HG03139 (cell line): ENCODE measurements at regions not wholly inside any gene's neighbourhood (a gene's known extent, or its start where the extent isn't known, plus 50 kb on each side); places are given as distances from the start of the nearest gene placed in this dataset.

Experiments
- ATAC-seq: cut with Tn5 transposase; IDR thresholded peaks from one replicate; pipeline ENCODE4 v1.9.1; 2021; ENCODE audit not compliant: unreplicated experiment

DNA sequence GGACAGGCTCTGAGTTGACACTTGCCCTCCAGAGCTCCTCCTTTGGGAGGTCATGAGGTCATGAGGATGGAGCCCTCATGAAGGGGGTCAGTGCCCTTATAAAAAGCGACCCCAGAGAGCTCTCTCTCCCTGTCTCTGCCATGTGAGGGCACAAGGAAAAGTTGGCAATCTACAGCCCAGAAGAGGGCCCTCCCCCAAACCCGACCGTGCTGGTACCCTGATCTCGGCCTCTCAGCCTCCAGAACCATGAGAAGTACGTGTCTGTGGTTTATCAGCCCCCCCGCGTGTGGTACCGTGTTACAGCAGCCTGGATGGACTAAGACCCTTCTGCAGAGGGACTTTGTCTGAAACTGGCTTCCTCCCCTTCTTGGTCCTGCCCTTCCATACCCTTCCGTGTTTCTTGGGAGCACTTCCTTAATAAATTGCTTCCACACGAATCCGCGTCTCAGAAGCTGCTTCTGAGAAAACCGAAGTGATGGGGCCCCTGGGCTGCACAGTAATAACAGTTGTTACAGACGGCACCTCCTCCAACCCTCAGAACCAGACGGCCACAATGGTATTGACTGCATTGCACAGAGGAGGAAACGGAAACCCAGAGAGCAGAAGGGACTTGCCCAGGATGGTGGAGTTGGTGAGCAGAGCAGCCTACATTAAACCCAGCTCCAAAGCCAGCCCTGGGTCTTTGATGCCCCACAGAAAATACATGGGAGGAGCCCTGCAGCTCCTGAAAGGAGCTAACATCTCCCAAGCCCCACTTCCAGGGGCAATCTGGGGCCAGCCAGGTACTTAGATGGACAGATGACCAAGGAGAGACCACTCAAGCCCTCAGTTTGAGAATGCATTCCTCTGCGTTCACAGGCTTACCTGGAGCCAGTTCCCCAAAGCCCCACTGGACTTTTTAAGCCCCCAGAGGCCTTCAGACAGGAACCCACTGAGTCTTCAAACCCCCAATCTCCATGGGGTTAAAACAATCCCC lies 242.7 kb downstream of the BCOR start:
- peak; percentile 81 for ATAC-seq

DNA sequence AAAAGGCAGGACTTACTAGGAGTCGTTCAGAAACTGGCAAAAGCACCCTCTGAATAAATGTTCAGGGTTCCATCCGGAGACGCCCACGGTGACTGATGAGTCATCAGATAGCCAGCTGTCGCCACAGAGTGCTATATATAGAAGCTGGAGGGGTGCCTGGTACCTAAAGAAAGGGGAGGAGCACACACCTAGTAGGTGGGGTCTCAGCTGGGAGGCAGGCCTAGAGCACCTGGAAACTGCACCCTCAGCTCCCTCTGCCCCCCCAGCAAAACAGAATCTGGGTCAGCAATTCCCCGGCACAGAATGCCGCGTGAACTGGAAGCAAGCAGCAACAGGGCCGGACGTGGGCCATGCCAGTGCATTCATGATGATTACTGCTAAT lies 242.0 kb downstream of the BCOR start:
- ATAC-seq, result peak; percentile 31

DNA sequence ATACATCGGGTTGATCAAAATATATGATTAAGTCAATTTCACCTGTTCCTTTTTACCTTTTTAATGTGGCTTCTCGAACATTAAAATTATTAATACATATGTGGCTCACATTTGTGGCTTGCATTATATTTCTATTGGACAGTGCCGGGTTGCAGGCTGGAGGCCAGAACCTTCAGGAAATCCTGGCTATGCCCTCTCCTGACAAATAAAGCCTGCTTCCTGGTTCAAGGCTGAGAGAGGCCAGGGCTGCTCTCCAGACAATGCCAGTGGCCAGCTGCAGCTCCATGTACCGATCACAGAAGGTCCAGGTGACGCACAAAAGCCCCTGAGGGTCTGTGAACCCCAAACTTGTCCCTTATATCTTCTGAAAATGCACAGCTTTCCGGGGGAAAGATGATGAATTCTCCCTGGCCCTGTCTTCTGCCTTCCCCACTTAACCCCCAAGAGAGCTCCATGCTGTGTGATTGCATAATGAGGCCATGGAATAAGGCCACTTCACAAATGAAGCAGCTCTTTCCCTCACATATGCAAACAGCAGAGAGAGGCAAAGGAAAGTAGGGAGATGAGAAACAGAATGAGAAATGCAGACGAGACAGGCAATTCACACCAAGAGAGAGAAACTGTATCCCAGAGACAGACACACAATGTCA lies 241.2 kb downstream of the BCOR start:
- ATAC-seq, result no peak

DNA sequence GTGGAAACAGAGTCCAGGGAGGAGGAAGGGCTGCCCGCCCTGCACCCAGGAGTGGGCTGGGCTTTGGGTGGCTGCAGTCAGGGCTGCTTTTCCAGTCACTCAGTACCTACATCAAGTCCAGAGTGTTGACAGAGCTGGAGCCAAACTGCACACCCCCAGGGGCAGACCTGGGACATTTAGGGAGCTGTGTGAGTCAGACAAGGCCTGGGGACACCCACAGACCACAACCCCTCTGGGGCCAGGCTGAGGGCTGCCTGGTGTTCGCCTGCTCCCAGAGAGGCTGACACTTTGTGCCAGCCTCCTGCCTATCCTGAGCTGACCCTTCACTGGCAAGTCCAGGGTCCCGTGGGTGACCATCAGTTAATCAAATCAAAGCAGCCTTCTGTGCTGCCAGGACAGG lies 240.0 kb downstream of the BCOR start:
- ATAC-seq, result no peak

DNA sequence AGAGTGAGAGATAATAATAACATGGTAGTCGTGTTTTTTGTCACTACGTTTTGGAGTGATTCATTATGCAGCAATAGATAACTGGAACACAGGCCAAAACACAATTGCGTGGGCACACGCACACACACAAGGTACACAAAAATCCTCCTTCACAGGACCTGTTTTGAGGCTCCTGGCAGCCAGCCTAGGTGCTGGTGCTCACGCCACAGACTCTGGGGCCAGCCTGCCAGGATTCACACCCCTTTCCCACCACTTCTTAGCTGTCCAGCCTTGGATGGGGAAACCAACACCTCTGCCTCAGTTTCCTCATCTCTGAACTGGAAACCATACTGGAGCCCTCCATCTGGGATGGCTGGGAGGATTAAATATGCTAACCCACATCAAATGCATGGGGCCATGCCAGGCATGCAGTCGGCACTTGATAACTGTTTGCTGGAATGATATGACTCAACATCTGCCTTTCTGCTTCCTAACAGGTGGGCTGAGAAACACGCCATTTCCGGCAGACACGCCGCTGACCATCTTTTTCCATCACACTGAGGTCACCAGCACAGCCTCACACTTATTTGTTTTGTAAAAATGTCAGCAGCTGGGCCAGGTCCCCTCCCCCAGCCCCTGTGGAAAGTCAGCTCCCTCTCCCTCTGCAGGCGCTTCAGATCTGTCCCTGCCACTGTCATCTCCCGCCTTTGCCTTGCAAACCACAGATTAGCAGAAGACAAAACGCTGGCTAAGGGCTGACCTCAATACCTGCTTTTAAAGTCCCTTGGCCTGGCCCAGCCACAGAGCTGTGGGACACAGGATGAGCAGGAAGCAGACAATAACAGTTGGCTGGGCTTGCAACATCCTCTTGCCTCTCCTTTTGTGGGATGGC lies 237.5 kb downstream of the BCOR start:
- peak; percentile 61 for ATAC-seq

DNA sequence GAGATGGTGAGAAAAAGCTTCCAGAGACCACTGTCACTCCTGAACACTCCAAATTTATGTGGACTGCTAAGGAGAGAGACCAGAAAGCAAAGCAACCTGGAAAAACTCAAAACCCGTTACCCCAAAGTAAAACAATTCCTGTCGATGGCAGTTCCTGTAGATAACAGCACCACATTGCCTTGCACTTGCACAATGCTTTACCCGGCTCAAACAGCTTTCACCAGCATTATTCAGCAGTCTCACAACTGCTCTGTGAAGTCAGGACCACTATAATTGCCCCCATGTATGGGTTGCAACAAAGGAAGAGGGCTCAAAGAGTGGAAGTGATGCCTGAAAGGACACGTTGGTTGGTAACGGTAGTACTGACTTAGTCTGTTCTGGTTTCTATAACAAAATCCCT lies 234.8 kb downstream of the BCOR start:
- no peak for ATAC-seq

DNA sequence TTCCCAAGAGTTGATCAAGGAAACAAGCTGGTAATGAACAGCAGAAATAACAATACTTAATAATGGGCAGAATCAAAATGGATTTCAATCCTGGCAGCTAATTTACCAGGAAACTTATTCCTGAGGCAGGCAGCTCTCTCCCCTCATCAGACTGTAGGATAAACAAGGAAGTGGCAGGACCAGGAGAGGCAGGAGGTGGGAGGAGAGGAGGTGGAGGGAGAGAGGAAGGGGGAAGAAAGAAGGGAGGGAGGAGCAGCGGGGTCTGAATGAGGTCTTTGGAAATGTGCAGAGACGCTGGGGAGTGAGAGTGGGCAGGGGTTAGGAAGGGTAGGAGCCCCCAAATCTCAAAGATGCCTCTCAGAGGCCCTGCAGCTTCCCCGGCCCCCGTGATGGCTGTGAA lies 231.5 kb downstream of the BCOR start:
- no peak for ATAC-seq

DNA sequence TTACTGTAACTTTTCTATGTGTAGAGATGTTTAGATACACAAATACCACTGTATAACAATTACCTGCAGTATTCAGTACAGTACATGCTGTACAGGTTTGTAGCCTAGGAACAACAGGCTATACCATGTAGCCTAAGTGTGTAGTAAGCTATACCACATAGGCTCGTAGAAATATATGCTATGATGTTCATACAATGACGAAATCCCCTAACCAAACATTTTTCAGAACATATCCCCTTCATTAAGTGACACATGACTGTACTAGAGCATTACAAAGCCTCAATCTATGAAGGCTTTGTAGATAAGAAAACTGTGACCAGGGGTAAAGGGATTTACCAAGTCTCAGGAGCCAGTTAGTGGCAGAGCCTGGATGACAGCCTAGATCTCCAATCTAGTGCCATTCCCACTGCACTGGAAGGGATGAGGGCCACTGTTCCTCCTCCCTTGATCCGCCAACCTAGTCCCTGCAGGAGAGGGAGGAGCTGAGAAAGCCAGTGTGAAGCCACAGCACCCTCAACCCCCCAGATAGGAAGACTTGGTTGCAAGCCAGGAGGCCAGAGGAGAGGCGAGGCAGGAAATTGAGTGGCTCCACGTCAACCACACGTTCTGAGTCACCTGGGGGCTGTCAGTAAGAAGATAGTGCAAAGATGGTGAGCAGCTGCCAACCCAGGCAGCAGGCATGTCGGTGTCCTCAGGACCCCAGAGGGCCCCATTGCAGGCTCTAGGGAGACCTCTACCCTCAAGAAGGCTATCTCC lies 227.7 kb downstream of the BCOR start:
- ATAC-seq, result no peak

DNA sequence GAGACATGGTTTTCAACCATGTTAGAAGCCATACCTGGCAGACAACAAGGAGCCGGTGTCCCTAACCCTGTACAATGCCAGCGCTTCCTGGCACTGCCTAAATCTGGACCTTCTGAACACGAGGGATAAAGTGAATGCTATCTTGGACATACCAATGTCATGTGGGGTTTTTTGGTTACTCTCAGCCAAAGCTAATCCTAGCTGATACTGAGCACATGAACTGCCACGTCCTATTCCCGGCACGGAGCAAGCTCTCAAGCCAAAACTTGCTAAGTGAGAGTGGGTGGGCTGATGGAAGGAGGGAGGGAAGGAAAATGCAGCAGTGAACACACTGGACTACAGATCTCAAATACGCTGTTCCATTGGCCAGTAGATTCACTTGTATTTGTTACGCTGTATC lies 226.1 kb downstream of the BCOR start:
- no peak for ATAC-seq

DNA sequence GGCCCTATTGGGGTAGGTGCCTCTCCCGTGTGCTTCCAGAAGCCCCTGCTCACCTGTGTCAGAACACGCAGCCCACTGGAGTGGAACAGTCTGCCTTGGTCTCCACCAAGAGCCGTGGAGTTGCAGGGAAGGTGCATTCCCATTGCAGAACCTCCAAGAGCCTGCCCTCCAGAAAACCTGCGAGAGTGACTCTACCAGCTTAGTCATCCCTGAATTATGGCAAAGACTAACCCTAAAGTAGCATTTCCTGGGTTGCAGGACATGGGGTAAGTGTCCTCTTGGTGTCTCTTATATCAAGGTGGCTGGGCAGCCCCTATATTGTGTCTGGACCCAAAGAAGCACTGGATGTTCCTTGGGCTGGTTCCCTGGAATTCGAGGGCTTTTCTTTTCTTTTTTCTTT lies 224.6 kb downstream of the BCOR start:
- ATAC-seq, result no peak

DNA sequence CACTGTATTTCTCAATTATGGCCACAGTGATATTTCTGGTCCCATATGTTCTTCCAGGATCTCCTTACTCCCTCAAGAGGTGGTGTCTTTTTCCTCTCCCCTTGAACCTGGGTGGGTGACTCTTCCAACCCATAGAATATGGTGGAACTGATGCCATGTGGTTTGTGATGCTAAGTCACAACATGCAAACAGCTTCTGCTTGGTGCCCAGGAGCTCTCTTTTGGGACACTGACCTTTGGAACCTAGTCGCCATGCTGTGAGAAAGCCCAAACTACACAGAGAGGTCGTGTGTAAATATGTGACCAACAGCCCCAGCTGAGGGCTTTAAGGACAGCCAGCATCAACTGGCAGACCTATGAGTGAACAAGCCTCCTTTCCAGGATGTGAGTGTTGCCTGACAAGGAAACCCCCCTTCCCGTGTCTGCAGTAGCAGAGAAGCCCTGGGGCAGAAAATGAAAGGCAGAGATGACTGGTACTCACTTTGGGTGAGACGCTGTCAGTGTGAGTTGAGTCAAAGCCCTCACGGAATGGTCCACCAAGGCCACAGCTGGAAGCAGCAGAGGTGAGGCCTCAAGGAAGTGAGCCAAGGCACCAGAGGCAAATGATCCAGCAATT lies 223.4 kb downstream of the BCOR start:
- ATAC-seq, result peak; percentile 83

DNA sequence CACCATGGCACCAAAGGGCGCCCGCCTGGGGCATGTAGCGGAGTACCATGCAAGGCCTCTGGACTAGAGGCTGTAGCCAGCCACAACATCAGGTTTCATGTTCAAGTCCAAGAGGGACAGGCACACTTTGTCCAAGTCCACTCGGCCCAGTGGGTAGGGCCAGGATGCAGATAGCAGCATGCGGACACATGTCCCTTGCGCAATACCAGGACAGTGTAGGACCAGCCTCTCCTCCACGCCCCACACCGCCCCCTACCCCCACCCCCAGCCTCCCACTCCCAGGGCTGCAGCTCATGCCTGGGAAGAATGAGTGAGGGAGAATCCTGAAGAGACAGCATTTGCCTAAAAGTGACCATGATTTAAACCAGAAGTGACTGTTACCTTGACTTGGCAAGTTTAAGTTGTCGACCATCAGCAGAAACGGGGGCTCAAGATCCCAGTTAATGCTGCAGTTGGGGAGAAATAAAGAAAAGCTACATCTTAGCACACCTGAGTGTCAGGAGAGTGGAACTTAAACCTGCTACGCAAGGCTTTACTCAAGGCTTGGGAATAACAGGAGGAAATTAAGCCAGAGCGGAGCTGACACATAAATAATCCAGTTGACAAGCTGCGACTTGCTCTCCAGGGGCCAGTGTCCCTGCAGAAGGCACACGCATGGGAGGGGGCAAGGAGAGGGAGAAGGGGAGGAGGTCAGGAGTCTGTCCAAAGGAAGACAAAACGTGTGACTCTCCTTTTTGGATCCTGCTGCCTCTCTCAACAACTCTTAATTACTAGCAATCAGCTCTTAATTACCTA lies 221.7 kb downstream of the BCOR start:
- ATAC-seq, result no peak

DNA sequence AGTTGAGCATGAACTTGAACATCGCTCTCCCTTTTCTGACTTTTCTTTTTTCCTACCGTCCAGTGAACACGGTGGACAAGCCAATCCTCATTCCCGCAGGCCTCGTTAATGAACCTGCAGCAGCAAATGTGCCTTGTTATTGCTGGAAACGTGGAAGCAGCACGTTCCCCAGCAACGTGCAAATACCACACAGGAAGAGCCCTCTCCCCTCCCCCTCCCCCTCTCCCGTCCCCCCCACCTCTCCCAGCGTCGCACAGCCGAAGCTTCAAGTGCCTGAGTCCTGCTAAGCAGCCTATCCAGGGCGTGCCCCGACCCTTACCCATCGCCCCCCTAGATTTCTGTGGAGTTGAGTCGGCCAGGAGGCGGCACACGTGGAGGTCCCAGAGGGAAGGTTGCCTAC lies 219.9 kb downstream of the BCOR start:
- no peak for ATAC-seq

DNA sequence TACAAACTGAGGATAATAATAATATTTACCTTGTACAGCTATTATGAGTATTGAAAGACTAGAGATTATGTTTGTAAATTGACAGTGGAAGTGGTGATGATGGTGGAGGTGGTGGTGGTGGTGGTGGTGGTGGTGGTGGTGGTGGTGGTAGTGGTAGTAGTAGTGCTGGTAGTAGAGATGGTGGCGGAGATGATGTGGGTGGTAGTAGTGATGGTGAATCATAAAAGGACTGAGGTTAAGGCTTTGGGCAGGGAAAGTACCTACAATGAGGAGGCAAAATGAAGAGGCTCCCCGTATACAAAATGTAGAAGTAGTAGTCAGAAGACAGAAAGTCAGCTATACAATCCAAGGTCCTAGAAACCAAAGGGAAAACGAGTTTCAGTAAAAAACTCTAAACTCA lies 214.1 kb downstream of the BCOR start:
- ATAC-seq, result no peak

DNA sequence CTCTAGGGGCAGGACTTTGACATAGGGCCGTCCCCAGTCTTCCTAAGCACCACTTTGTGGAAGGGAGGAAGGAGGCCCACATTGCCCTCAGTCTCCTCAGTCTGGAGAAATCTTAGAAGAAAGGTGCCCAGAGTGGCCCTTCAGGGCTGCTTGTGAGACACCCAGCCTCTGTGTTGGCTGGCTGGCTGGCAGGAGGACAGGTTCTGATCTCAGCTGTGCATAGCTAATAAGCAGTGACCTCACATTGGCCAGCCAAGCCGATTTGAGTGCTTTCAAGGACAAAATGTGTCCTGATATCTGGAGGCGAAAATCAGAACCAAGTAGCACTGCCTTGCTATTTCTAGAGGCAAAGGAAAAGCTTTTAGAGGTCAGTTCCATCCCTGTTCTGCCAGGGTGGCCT lies 211.5 kb downstream of the BCOR start:
- no peak for ATAC-seq

DNA sequence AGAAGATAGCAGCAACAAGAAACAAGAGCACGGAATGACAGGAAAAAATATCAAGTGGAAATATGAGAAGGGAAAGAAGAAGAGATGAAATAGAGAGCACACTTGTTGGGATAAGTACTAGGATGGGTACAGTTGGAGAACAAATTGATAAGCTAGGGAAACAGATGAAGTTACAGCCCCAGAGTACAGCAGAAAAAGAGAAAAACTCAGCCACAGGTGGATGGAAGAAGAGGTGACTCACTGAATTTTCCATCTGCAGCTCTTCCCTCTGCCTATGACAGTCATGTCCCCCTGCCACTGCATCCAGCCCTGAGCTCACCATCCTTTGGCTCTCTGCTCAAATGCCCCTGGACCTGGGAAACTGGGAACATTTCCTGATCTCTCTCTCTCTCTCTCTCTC lies 209.0 kb downstream of the BCOR start:
- no peak for ATAC-seq

DNA sequence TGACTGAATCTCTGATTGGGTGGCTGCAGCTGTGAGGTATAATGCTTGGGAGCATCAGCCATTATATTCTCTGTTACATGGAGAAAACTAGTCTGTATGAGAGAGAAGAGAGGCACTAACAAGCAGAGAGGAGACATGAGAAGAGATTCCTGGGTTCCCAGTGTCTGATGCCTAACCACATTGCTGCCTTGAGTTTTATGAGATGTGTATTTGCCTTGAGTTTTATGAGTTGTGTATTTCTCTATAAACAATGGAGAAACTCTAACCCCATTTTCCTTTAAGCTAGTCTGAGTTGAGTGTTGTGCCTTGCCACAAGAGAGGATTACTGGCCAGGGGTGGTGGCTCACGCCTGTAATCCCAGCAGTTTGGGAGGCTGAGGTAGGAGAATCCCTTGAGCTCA lies 208.1 kb downstream of the BCOR start:
- no peak for ATAC-seq

DNA sequence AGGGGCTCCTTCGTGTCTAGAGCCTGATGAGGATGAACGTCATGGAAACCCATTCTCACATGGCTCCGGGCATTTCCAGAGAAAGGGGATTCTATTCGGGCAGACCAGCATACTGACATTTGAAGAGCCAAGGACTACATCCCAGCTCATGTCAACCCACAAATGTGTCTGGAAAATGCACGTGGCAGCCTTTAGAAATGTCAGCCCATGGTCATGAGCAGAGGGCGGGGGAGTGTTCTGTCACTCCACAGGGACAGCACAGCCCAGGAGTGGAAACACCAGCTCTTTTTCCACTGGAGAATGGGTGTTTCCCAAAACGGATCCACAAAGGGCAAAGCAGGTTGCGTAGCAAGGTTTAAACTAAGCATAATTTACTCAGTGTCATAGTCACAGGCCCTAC lies 207.0 kb downstream of the BCOR start:
- ATAC-seq, result no peak

DNA sequence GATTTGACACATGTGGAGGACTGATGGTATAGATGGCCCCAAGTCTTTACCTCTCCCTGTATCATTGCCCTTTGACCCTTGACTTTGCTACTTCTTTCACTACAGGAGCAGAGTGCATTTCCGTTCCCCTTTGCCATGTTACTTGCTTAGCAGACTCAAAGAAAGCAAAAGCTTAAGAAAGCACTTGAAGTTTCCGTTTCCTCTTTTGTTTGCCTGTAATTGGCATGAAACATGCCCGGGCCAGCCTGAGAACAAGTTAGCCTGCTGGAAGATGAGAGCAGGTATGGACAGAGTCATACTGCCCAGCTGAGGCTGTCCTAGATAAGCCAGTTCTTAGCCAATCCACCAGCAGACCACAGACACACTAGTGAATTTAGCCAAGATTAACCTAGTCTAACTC lies 206.0 kb downstream of the BCOR start:
- no peak for ATAC-seq
